GM18867 (cell line): ENCODE measurements at regions not wholly inside any gene's neighbourhood (a gene's known extent, or its start where the extent isn't known, plus 50 kb on each side); places are given as distances from the start of the nearest gene placed in this dataset.
"Not testable (repeated sequence)": the region's sequence is repeated elsewhere in the genome, so short reads cannot be mapped to it uniquely, and the experiment has no call there.

Experiments used
- ATAC-seq: cut with Tn5 transposase; IDR thresholded peaks from one replicate; pipeline ENCODE4 v1.9.1; 2021; ENCODE audit warnings: mild to moderate bottlenecking, moderate library complexity; ENCODE audit not compliant: unreplicated experiment

DNA sequence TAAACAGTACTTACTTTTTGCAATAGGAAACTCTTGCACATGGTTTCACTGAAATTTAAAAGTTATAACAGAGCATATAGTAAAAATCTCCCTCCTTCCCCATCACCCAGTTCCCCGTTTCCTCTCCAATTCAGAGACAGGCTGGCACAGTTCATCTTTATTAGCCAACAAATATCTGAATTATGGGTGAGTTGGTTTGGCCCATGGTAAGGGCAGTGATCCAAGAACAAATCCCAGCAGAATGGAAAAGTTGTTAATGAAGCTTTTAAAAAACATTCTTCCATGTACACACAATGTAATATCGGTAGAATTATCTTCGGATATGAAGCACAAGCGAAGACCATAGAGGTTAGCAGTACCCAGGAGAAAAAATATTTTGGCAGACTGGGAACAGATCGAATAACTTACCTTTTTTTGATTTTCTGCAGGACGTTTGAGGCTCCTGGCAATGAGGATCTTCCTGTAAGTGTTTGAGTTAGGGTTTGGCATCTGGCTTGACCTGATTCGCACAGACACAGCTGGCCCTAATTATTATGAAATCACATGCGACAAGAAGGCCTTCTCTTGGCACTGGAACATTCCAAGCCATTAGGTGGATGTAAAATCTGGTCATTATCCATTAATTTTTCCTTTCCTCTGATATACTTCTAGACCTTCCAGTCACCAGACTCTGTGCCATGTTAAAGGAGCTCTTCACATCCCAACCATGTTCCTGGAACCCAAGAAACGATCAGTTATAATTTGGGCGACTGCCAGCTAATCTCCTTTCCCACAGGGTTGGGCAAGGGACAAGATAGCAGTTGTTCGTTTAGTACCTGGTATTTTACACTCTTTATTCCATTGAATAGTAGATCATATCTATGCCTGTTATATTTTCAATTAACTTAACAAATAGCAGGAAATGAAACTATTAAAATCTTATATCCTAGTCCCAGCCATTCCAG lies 139.4 kb upstream of the TSC22D1 start:
- ATAC-seq = no peak

DNA sequence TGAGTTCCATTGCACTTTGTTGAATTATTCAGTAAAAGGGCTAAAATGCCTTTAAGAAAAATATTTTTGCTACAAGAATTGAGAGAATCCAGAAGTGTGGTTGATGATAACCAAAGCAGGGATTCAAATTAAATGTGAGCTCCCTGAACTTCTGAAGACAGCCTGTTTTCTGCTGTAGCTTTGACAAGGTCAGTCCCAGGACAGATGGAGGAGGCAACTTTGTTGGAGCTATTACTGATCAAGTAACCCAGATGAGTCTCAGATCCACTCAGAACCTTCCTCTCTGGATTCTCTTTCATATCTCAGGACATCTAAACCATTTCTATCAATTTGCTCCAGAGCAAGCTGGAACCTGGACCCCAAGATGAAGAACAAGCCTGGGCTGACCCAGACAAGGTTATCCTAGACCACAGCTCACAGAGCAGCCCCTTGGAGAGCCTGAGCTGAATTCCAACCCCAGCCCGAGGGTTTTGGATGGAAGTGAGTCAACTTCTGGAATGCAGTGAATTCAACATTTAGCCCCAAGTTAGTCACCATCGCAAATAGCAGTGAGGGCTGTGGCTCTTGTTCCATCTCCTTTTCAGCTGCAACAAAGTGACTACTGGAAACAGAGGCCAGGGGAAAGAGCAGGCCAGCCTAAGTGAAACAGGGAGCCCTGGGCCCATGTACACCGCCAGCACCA lies 137.8 kb upstream of the TSC22D1 start:
- no peak for ATAC-seq

DNA sequence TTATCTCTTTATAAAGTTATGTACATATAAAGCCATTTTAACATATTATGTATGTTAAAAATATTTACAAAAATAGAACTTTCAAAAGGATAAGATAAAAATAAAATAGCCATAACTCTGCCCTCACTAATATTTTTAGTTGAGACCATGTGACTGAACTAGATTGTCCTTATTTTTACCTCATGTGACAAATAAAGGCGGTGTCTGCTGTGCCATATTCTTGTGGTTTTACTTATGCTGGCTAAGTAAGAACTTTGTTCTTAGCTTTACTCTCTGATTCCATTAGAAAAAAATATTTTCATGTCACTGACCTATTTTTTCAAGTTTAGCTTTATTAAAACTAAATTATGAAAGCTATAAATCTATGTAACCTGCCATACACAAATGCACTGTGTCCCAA lies 135.6 kb upstream of the TSC22D1 start:
- no peak for ATAC-seq

DNA sequence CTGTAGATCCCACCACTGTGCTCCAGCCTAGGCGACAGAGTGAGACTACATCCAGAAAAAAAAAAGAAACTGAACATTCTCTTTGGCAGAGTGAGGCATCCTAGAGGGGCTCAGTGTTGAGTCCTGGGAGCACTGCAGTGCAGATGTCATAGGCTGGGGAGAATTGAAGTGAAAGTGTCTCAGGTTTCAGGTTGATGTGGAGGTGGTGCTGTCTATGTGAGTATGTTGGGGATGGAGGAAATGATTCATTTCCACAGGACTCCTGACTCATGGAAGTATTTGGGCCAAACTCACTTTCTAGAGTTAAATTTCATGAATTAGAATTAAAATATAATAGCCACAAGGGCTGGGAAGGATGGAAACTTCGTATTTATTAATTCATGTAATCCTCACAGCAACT lies 134.4 kb upstream of the TSC22D1 start:
- ATAC-seq = no peak

DNA sequence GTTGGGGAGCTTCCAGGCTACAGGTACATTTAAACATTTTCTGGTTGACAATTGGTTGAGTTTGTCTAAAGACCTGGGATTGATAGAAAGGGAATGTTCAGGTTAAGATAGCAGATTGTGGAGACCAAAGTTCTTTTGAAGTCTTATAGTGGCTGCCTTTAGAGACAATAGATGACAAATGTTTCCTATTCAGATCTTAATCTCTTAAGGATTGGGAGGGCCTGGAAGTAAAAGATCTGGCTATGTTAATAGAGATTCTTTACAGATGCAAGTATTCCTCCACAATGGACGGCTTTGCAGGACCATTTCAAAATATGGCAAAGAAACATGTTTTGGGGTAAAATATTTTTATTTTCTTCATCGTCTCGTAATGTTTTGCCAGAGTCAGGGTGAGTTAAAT lies 128.7 kb upstream of the TSC22D1 start:
- ATAC-seq = not testable (repeated sequence)

DNA sequence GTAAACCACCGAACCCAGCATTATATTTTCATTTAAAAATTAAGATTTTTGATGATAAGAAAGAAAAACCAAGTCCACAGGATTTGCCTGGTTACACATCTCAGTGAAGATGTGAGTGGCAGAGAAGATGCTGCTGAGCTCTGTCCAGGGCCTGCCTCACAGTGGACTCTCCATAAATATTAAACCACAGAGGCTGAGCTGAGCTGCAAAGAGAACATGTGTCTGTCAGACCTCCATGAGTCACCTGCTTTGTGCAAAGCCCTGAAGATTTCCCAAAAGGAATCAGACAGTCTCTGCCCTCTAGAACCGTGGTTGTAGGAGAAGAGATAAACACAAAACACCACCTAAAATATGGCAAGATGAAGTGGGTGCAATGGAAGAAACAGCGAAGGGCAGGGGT lies 127.2 kb upstream of the TSC22D1 start:
- no peak for ATAC-seq

DNA sequence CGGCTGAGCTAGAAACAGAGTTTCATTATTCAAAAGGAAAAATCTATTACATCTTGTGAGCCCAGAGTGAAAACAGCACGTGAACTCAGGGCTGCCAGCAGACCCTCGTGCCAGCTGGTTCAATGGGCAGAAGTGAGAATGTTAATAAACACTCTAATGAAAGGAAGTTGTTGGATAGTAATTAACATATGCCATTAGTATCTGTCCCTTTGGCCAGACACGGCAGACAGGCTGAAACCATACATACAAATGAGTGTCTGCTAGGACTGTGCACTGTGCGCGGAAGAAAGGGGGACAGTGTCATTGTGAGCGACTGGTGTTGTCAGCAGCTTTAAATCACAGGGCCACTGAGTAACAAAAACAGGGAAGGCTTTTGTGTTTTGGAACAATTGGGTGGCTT lies 121.9 kb upstream of the TSC22D1 start:
- no peak for ATAC-seq

DNA sequence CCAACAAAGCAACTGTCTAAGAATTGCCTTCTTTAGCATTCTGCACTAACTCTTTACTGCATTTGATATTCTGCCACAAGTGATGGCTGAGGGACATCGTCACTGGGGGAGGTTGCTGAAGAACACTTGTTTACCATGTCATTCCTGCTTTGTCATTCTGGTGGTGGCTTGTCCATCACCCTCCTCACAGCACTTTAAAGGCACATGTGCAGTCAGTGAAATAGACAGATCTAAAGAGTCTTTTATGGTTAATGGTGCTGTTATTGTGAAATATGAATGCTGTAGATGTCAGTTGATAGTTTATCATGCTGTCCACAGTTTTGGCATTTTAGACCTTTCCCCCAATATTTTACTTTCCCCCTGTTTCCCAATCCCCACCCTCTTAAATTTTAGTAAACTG lies 120.9 kb upstream of the TSC22D1 start:
- no peak for ATAC-seq

DNA sequence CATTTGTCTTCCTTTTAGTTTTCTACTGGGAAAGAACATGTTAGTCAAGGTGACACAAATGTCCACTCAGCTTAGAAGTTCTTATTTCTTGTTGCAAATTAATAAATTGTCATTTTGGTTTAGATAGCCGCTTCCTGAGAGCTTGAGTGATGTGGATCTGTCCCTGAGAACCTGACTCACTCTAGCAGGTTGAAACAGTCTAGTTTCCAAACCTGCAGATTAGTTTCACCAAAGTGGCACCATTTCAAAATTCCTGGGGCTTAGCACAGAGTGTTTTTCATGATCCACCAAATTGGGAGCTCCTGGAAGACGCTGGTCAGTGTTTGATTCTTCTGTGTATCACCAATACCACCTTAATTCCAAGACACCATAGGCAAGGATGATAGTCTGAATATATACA lies 119.4 kb upstream of the TSC22D1 start:
- no peak for ATAC-seq

DNA sequence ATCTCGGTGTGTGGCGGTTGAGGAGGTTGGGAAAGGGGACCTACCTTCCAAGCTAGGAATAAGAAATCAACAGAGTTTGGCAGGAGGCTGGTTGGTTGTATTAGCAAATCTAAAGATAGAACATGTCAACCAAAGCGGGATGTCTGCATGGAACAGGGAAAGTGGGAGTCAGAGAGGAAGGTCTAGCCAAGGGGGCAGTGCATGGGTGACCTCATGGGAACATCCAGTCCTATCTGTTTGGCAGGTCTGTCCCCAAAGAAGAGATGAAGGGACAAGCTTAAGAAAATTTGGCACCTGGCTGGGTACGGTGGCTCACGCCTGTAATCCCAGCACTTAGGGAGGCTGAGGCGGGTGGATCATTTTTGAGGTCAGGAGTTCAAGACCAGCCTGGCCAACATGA lies 118.7 kb upstream of the TSC22D1 start:
- ATAC-seq = no peak

DNA sequence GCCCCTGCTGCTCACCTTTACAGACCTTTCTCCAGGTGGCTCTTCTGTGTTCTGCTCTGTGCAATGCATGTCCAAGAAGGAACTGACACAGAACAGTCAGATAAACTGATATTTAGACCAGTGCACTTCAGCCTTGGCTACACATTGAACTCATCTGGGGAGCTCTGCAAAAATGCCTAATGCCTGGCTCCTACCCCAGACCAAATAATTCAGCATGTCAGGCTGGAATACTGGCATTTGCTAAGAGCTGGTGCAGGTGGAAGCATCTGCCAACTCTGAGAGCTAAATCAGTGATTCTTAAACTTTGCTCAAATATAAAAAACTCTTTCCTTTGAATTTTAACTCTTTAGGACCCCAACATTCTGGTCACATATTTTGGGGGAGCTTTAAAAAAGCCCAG lies 118.2 kb upstream of the TSC22D1 start:
- ATAC-seq = no peak

DNA sequence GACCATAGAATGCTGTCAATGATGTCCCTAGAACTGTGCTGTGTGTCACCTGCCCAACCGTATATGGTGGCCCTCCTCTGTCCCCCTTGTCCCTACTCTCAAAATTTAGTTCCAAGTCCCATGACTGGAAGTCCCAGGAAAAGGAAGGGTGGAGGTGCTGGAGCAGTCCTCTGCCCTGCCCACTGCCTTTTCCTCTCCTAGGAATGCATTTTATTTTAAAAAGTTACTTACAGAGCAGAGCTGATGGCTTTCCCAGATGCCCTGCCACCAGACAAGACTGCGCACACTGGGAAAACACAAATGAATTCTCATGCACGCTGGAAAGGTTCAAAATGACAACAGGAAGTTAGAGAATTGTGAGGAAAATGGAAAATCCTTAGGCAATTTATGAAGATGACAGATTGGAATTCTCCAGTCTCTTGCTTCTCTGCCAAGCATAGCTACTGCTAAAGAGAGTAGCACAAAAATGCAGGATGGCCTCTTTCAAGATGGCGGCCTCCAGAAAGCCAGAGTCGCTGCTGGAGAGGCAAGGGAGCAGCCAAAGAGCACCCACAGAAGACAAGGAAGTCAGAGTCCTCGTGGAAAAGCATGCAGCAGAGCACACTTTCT lies 117.1 kb upstream of the TSC22D1 start:
- ATAC-seq = no peak

DNA sequence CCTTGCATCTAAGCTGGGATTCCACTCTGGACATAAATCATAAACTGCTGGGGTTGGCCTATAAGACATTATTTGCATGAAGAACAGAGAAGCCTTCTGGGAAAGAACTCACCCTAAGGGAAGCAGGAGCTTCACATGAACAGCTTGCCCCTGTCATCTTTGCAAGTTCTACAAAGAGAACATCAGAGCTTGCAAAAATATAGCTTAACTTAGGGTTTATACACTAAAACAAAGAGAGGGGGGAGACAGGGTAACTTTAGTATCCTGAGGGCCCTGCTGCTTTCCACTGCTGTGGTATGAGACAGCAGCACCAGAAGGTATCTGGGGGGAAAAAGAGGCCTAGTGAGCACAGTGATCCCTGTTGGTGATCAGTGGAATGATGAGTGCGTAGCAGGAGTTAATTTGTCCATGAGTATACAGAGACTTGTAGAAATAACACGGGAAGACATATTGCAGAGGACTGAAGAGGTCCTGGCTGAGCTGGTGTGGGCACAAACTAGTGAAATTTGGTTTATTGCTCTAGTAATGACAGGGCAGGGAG lies 116.1 kb upstream of the TSC22D1 start:
- no peak for ATAC-seq

DNA sequence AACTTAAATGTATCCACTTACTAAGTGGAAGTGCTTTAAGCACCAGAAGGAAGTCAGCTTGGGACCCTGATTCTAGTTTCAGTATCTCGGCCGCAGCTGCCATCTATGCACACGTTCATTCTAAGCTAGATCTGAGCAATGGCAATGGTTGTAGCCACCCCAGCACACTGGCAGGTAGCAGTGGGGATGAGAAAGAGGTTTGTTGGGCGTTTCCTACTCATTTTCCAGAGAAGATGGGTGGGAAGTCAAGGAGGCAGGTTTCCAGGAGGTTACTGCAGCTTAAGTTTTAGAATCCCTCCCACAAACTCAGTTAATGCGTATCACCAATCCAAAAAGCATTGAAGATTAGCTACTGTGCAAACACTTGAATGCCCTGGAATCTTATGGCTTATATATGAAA lies 114.2 kb upstream of the TSC22D1 start:
- no peak for ATAC-seq

DNA sequence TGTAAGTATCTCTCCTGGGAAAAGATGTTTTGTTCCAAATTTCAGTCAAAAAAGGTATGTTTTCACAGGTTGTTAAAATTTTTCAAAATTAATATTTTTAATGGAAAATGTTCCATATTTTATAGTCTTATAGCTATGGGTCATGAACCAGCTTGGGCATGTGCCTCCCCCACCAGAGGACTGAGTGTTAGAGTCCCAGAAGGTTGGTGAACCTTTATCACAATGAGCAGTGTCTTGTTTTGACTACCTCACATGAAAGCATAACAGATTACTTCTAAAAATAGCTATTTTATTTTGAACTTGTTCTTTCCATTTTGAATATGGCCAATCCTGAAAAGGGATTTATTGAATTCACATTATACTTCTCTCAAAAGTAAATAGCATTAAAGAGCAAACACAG lies 112.5 kb upstream of the TSC22D1 start:
- ATAC-seq = no peak

DNA sequence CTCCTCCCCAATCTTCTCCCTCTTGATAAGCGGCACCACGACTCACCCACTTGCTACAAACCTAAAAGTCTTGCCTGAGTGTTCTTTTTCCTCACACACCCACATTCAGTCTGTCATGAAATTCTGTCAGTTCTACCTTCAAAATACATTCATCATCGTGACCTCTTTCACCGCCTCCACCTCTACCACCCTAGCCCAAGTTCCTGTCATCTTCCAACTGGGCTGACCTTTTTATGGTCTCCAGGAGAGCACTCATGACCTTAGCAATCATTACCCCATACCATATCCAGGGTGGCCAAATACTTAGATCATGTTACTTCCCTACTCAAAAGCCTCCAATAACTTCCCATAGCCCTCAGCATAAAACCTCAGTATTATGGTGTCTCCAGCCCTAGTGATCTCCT lies 110.4 kb upstream of the TSC22D1 start:
- ATAC-seq = no peak

DNA sequence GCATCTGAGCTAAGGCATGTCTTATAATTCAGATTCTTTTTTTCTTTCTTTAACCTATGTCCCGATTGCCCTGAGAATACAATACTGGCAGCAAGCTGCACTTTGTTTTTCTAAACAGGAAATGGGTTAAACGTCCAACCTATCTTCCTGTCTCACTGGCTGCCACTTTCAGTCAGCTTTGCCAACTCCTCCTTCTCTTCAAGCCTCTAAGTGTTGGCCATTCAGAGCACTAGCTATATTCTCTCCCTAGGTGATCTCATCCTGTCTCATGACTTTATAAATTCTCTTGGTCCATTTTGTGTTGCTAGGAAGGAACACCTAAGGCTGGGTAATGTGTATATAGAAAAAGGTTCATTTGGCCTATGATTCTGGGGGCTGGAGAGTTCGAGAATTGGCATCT lies 109.5 kb upstream of the TSC22D1 start:
- no peak for ATAC-seq

DNA sequence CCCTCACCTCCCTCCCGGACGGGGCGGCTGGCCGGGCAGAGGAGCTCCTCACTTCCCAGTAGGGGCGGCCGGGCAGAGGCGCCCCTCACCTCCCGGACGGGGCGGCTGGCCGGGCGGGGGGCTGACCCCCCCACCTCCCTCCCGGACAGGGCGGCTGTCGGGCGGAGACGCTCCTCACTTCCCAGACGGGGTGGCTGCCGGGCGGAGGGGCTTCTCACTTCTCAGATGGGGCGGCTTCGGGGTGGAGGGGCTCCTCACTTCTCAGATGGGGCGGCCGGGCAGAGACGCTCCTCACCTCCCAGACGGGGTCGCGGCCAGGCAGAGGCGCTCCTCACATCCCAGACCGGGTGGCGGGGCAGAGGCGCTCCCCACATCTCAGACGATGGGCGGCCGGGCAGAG lies 106.3 kb upstream of the TSC22D1 start:
- not testable (repeated sequence) for ATAC-seq

DNA sequence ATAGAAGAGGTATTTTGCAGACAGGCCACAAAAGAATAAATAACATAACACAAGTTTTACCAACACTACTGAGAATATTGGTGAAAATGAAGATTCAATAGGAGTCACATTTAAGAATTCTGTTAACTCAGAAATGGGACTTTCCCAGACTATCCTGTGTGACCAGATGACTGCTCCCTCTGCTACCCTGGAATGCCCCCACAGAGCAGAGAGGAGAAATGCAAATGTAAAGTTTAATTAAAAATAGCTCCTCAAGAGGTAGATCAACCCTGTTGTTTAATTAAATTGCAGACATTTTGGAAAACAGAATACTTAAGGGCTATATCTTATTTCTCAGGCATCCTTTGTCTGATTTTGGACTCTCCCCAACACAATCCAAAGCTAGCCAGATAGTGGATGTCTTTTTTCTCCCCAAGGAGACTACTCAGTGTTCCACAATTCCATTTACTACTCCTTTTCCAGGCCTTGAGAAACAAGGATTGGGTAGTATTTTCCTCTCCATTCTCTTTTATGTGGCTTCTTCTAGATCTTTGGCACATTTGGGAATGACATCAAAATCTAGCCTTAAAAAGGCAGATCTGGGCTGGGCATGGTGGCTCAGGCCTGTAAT lies 104.7 kb upstream of the TSC22D1 start:
- no peak for ATAC-seq

DNA sequence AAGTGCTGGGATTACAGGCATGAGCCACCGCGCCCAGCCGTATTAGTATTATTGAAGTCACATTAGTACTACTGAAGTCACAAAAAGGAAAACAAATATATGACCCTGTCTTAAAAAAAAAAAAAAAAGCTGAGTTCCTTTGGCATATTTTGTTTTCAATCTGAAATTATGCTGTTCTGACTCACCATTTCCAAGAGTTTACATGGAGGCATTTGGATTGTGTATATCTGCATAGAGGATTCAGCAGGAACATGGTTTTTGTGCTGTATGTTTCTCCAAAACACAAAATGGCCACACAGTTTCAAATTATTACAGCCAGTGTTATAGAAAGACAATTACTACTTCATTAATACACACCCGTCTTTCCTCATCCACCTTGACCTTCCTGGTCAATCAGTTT lies 103.5 kb upstream of the TSC22D1 start:
- ATAC-seq = no peak

DNA sequence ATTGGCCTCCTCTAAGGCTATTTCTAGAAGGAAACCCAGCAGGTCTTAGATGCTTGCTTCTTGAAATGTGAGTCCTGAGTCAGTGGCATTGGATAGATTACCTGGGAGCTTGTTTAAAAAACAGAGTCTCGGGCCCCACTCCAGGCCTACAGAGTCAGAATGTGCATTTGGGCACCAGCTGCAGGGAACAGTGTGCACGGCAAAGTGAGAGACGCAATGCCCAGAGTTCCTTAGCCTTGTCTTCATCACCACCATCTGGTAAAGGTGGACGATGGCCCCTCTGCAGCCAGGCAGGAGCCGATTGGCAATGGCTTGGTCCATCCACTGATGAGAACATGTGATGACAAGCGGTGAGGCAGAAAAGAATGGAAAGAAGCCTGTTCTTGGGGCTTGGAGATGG lies 102.1 kb upstream of the TSC22D1 start:
- no peak for ATAC-seq
